NB4 (cell line): ENCODE measurements at regions not wholly inside any gene's neighbourhood (a gene's known extent, or its start where the extent isn't known, plus 50 kb on each side); places are given as distances from the start of the nearest gene placed in this dataset.

ENCODE experiments used
- DNase-seq: peaks from one replicate; pipeline ENCODE4 v3.0.0; 2010; ENCODE audit warnings: low read depth
- H3K4me3 ChIP-seq: one replicate; pipeline ENCODE4 v1.5.1; 2011; ENCODE audit warnings: mild to moderate bottlenecking, low read depth, low read length, moderate library complexity
- MYC ChIP-seq: IDR thresholded peaks from 2 replicates; pipeline ENCODE4 v1.6.1; 2011; ENCODE audit warnings: low read depth, low read length
- POLR2A ChIP-seq: IDR thresholded peaks from 2 replicates; pipeline ENCODE4 v1.6.1; 2011; ENCODE audit warnings: mild to moderate bottlenecking; ENCODE audit not compliant: insufficient read length; ENCODE audit errors: extremely low read depth
- TF ChIP-seq, protein P1 (sequence below): IDR thresholded peaks from 2 replicates; pipeline ENCODE4 v1.6.1; 2011; ENCODE audit warnings: low read depth, low read length
- TF ChIP-seq, protein P2 (sequence below): IDR thresholded peaks from one replicate; pipeline ENCODE4 v1.5.1; 2012; ENCODE audit warnings: low read depth, low read length

DNA sequence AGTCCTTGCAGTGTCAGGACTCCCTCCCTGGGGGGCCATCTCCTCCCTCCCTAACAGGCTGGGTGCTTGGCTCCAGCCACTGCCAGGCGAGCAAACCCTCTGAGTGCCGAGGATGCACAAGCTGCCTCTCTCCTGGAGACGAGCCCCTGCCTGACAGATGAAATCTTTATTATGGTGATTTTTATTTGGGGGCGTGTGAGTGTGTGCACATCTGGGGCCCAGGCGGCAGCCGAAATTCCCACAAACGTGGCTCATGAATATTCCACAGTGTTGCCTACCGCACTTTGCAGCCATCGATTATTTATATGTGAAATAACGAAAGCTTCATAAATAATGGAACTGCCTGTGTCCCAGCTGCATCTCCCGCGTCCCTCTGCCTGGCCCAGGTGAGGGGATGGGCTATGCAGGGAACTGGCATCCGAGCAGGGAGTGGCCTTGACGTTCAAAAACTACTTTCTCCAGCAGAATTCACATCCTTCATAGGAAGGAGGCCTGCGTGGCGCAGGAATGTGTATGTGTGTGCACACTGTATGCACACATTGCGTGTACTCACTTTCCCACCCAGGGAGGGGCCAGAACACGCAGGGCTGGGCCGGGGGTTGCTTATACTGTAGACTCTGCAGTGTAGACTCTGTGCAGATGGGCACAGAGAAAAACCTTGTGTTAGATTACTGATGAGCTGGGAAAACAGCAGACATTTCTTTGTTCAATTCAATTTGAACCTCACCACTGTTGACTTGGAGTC is 73.1 kb downstream of the UBIAD1 start:
- no peak for DNase-seq
- no peak overlapping the region for H3K4me3 ChIP-seq
- TF ChIP-seq POLR2A (no peak), MYC (no peak)
- TF ChIP-seq, protein P1, sequence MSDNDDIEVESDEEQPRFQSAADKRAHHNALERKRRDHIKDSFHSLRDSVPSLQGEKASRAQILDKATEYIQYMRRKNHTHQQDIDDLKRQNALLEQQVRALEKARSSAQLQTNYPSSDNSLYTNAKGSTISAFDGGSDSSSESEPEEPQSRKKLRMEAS = no peak
- TF ChIP-seq, protein P2, sequence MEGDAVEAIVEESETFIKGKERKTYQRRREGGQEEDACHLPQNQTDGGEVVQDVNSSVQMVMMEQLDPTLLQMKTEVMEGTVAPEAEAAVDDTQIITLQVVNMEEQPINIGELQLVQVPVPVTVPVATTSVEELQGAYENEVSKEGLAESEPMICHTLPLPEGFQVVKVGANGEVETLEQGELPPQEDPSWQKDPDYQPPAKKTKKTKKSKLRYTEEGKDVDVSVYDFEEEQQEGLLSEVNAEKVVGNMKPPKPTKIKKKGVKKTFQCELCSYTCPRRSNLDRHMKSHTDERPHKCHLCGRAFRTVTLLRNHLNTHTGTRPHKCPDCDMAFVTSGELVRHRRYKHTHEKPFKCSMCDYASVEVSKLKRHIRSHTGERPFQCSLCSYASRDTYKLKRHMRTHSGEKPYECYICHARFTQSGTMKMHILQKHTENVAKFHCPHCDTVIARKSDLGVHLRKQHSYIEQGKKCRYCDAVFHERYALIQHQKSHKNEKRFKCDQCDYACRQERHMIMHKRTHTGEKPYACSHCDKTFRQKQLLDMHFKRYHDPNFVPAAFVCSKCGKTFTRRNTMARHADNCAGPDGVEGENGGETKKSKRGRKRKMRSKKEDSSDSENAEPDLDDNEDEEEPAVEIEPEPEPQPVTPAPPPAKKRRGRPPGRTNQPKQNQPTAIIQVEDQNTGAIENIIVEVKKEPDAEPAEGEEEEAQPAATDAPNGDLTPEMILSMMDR = no peak

DNA sequence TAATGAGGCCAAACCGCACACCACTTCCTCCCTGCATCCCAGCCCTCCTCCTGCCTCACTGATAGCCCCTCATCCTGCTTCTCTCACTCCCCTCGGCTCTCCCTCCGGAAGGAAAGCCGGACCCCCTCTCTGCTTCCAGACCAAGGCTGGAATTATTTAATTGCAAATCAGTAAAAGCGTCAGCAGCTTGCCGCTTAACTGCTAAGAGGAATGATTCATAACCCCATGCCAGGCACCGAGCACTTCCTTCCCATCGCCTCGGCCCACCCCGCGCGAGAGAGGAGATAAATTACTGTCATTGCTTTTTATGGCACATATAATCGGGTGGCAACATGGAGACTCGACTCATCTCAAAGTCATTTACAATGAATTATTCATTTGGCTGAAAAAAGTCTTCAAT is 77.3 kb downstream of the UBIAD1 start:
- DNase-seq = no peak
- no peak overlapping the region for H3K4me3 ChIP-seq
- TF ChIP-seq, protein P2 = no peak
- no peak for TF ChIP-seq MYC
- TF ChIP-seq, protein P1 = no peak

DNA sequence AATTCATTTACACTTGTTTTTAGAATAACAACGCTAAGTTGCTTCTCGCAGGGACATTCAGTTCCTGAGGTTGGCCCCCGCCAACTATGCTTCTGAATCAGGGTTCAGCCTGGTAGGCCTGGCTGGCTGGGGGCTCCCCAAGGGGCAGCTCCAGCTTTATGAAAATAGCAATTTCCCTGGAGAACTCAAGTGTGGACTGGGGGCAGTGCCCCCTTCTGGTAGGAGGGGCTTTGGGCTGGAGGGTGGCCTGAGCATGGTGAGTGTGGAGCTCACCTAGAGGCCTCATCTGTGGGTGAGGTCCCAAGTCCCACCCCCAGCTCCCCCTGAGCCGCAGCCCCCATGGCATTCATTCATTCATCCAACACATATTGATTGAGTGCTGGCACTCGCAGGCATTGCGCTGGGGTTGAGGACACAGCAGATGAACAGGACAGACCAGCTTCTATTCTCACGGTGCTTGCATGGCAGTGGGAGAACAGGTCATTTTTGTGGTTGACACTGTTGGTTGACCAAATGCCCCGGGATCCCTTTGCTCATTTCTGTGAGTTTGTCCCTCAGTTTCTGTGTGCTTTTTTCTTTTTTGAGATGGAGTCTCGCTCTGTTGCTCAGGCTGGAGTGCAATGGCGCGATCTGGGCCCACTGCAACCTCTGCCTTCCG is 79.2 kb downstream of the UBIAD1 start:
- no peak overlapping the region for H3K4me3 ChIP-seq
- no peak for DNase-seq
- TF ChIP-seq MYC (no peak), POLR2A (no peak)
- TF ChIP-seq, protein P2 = peak; percentile 22
- TF ChIP-seq, protein P1 = no peak

DNA sequence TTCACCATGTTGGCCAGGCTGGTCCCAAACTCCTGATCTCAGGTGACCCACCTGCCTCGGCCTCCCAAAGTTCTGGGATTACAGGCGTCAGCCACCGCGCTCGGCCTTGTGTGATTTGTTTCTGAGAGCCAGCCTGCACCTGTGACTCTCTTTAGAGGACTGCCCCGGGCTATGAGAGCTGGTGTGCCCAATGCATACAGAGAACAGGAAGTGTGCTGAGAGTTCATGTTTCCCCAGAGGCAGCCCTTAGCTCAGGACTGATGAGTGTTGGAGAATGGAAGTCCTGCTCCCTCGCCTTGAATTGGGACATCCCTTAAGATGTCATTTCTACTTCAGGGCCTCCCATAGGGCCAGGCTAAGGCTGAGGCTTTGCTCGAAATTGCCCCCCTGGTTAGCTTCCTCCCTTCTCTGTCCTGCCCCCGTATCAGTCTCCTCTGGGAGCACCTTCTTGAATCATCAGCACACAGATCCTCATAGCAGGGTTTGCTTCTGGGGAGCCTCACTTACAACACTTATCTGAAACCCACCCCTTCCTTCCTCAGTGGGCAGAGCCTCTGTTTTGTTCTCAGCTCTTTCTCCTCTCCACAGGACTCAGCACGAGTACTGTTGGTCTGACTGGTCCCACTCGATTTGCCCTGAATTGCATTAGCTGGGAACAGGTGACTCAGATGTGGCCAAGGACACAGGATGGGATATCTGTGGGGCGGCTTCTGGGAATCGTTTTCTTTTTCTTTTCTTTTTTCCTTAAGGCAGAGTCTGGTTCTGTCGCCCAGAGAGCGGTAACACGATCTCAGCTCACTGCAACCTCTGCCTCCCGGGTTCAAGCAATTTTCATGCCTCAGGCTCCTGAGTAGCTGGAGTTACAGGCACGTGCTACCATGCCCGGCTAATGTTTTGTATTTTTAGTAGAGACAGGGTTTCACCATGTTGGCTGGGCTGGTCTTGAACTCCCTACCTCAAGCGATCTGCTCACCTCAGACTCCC is 80.1 kb downstream of the UBIAD1 start:
- no peak overlapping the region for H3K4me3 ChIP-seq
- TF ChIP-seq POLR2A (no peak), MYC (no peak)
- TF ChIP-seq, protein P2 = no peak
- TF ChIP-seq, protein P1 = no peak
- peak; percentile 75 for DNase-seq

DNA sequence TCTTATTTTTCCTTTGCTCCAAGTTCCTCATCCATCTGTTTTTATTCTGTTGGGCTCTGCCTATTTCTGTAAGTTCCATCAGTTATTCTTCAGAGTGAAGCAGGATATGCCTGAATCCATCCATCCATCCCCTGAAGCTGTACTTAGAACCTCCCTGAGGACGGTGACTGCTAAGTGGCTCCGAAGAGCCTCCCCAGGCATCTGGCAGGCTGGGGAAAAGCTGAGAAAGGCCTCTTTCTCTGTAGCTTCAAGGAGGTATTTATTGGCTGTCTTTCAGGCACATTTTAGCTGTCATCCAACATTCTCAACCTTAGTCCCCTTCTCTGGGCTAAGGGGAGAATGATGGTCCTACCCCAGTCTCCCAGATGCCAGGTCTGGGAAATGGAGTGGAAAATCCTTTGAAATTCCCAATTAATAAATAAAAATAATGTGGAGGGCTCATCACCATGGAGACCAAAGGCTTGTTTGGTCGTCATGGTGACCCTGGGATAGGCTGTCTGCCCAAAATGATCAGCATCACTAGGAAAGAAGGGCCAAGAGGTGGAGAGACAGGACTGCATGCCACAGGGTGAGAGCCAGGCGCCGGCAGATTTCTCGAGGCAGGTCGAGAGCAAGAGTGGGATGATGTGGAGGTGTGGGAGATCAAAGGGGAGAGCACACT is 82.0 kb downstream of the UBIAD1 start:
- no peak overlapping the region for H3K4me3 ChIP-seq
- TF ChIP-seq POLR2A (no peak), MYC (no peak)
- TF ChIP-seq, protein P1 = no peak
- TF ChIP-seq, protein P2 = no peak
- no peak for DNase-seq
